Activated CD8-positive, alpha-beta T cell treated with anti-CD3 and anti-CD28 coated beads for 36 hours (primary cell): ENCODE measurements at regions not wholly inside any gene's neighbourhood (a gene's known extent, or its start where the extent isn't known, plus 50 kb on each side); places are given as distances from the start of the nearest gene placed in this dataset.

Source experiments
- ATAC-seq: fragments of 200-7000 bp; cut with Tn5 transposase; one replicate; pipeline ENCODE4 v1.10.0; 2021; ENCODE audit warnings: mild to moderate bottlenecking, moderate library complexity
- CTCF ChIA-PET: fragments of 350-600 bp; sonication (Branson Sonifier 250); formaldehyde crosslinking; loops from one replicate; lab custom pipeline; 2021; ENCODE audit warnings: antibody characterized with exemption; lab: Charles Lee
- POLR2A ChIA-PET: fragments of 350-600 bp; sonication (Branson Sonifier 250); formaldehyde crosslinking; loops from one replicate; lab custom pipeline; 2021; ENCODE audit warnings: antibody characterized with exemption; lab: Charles Lee
- DNase-seq: peaks from one replicate; pipeline ENCODE4 v3.0.0-alpha.2; 2020
- H3K27ac Mint-ChIP-seq: one replicate; pipeline ENCODE4 v1.8.0; 2021; ENCODE audit warnings: mild to moderate bottlenecking, mixed read lengths
- H3K27me3 Mint-ChIP-seq: one replicate; pipeline ENCODE4 v1.8.0; 2021; ENCODE audit warnings: mixed read lengths
- H3K36me3 Mint-ChIP-seq: one replicate; pipeline ENCODE4 v1.8.0; 2021; ENCODE audit warnings: low read depth, mixed read lengths
- H3K4me1 Mint-ChIP-seq: one replicate; pipeline ENCODE4 v1.8.0; 2021; ENCODE audit warnings: low read depth, mixed read lengths
- H3K4me3 Mint-ChIP-seq: one replicate; pipeline ENCODE4 v1.8.0; 2021; ENCODE audit warnings: mild to moderate bottlenecking, moderate library complexity, mixed read lengths
- H3K9me3 Mint-ChIP-seq: one replicate; pipeline ENCODE4 v1.8.0; 2021; ENCODE audit warnings: mixed read lengths
- intact Hi-C: fragments of 100-400 bp; cut with micrococcal nuclease; formaldehyde crosslinking; loops from one replicate; pipeline ENCODE4 v1.10.0; 2022
- TF ChIP-seq, protein P1 (sequence below): fragments of 200-600 bp; IDR thresholded peaks from one replicate; pipeline ENCODE4 v1.8.0; 2022; ENCODE audit warnings: antibody characterized with exemption, mild to moderate bottlenecking

DNA sequence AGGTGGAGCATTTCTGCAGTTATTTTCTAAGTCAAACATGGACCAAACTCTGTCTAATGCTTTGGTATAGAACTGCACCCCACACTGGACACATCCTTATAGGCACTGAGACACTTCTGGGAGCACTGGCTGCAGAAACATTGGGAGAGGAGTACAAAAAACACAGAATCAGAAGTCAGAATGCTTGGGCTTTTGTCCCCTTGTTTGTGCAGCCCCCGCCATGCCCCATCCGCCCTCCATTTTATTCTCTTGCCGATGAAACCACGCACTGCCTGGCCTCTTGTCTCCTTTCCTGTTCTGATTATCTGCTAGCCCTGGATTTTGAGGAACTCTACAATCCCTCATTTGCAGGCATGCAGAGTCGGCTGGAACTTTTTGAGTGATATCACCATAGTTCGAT, 1201.2 kb downstream of the TBC1D22A start:
- DNase-seq (no peak), ATAC-seq (no peak)
- intact Hi-C loops, result no loop called here
- CTCF ChIA-PET, result no interaction called here
- Mint-ChIP-seq H3K4me1 (no peaks in the 10 kb centered on the region), H3K4me3 (no peak overlapping the region), H3K9me3 (peaks cover 2% of the 10 kb centered on the region), H3K36me3 (no peaks in the 10 kb centered on the region), H3K27ac (no peak overlapping the region), H3K27me3 (peaks cover 2% of the 10 kb centered on the region)
- TF ChIP-seq, protein P1, sequence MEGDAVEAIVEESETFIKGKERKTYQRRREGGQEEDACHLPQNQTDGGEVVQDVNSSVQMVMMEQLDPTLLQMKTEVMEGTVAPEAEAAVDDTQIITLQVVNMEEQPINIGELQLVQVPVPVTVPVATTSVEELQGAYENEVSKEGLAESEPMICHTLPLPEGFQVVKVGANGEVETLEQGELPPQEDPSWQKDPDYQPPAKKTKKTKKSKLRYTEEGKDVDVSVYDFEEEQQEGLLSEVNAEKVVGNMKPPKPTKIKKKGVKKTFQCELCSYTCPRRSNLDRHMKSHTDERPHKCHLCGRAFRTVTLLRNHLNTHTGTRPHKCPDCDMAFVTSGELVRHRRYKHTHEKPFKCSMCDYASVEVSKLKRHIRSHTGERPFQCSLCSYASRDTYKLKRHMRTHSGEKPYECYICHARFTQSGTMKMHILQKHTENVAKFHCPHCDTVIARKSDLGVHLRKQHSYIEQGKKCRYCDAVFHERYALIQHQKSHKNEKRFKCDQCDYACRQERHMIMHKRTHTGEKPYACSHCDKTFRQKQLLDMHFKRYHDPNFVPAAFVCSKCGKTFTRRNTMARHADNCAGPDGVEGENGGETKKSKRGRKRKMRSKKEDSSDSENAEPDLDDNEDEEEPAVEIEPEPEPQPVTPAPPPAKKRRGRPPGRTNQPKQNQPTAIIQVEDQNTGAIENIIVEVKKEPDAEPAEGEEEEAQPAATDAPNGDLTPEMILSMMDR, result no peak
- POLR2A ChIA-PET, result no interaction called here

DNA sequence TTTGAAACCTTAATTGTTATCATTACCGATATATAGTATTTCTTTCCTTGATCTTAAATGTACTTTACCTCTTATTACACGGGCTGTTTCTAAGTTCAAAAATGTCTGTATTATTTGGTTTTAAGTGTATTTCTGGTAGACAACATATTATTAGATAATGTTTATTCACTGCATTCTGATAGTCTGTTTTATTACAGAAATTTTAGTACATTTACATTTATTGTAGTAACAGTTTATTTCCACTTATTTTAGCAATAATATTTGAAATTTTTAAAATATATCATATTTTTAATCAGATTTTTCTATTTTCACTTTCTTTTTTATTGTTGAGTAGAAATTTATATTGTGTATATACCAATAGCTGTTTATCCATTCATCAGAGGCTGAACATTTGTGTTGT, 1195.2 kb downstream of the TBC1D22A start:
- Mint-ChIP-seq H3K36me3 (no peaks in the 10 kb centered on the region), H3K27ac (no peak overlapping the region), H3K4me1 (no peaks in the 10 kb centered on the region), H3K4me3 (no peak overlapping the region), H3K9me3 (peaks cover 5% of the 10 kb centered on the region), H3K27me3 (peaks cover 2% of the 10 kb centered on the region)
- ATAC-seq, result no peak
- TF ChIP-seq, protein P1, result no peak
- intact Hi-C loops, result no loop called here
- no peak for DNase-seq
- CTCF ChIA-PET, result no interaction called here
- POLR2A ChIA-PET, result no interaction called here

GRCh38 chr22:47954107-47954506, 1191.7 kb downstream of the TBC1D22A start:
- peaks cover 5% of the 10 kb centered on the region for H3K9me3 Mint-ChIP-seq
- H3K4me1 Mint-ChIP-seq, result no peaks in the 10 kb centered on the region
- POLR2A ChIA-PET, result interaction anchor here (0.6 kb wide), 1 partner anchor 59 kb away, joined by 3 read pairs; no protein-coding TSS in a partner anchor
- H3K27ac Mint-ChIP-seq, result no peak overlapping the region
- H3K4me3 Mint-ChIP-seq, result no peak overlapping the region
- TF ChIP-seq, protein P1, result no peak
- intact Hi-C loops, result no loop called here
- DNase-seq (no peak), ATAC-seq (no peak)
- H3K27me3 Mint-ChIP-seq, result peaks cover 2% of the 10 kb centered on the region
- CTCF ChIA-PET, result no interaction called here
- no peaks in the 10 kb centered on the region for H3K36me3 Mint-ChIP-seq

DNA sequence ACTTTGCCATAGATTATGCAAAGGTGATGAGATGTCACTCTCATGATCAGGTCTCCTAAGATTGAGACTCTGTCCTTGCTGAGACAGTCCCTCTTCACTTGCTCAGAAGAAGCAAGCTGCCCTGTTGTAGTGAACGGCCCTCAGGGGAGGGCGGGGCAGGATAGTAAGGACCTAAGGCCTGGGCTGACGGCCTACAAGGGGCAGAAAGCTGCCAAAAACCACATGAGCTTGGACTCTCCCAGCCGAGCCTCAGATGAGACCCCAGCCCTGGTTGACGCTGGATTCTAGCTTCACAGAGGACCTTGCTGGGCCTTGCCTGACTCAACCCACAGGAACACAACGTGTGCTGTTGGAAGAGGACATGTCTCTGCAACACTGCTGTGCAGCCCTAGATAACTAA, 1182.5 kb downstream of the TBC1D22A start:
- CTCF ChIA-PET, result interaction anchor here (1.2 kb wide), 1 partner anchor 13 kb away, joined by 4 read pairs; no protein-coding TSS in a partner anchor
- H3K27ac Mint-ChIP-seq, result no peak overlapping the region
- H3K9me3 Mint-ChIP-seq, result no peaks in the 10 kb centered on the region
- no peak for DNase-seq
- intact Hi-C loops, result no loop called here
- POLR2A ChIA-PET, result no interaction called here
- ATAC-seq, result no peak
- no peaks in the 10 kb centered on the region for H3K4me1 Mint-ChIP-seq
- no peaks in the 10 kb centered on the region for H3K36me3 Mint-ChIP-seq
- TF ChIP-seq, protein P1, result no peak
- H3K4me3 Mint-ChIP-seq, result no peak overlapping the region
- H3K27me3 Mint-ChIP-seq, result peaks cover 3% of the 10 kb centered on the region

GRCh38 chr22:47943729-47944700, 1181.6 kb downstream of the TBC1D22A start:
- Mint-ChIP-seq H3K27me3 (peaks cover 3% of the 10 kb centered on the region), H3K9me3 (no peaks in the 10 kb centered on the region), H3K4me3 (no peak overlapping the region), H3K36me3 (no peaks in the 10 kb centered on the region), H3K27ac (no peak overlapping the region), H3K4me1 (no peaks in the 10 kb centered on the region)
- intact Hi-C loops, result no loop called here
- DNase-seq, result no peak
- ATAC-seq, result no peak
- ChIA-PET POLR2A (no interaction called here), CTCF (interaction anchor here (1.2 kb wide), 1 partner anchor 13 kb away, joined by 4 read pairs; no protein-coding TSS in a partner anchor)
- TF ChIP-seq, protein P1, result no peak
